ENCODE measurements at regions not wholly inside any gene's neighbourhood (a gene's known extent, or its start where the extent isn't known, plus 50 kb on each side); places are given as distances from the start of the nearest gene placed in this dataset.

DNA sequence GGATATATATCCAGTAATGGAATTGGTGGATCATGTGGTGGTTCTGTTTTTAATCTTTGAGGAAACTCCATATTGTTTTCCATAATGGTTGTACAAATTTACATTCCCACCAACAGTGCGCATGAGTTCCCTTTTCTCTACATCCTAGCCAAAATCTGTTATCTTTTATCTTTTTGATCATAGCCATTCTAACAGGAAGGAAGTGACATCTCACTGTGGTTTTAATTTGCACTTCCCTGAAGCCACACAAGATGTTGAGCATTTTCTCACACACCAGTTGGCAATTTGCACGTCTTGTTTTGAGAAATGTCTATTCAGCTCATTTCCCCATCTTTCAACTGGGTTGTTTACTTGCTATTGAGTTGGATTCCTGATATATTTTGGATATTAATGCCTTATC lies 194.9 kb downstream of the CBLL2 start:
- TF ChIP-seq POLR2AphosphoS5 (IDR thresholded peaks at IDR 0.05; ENCODE audit: insufficient read depth, low read depth, low read length) = no peak
- TF ChIP-seq, protein P1, sequence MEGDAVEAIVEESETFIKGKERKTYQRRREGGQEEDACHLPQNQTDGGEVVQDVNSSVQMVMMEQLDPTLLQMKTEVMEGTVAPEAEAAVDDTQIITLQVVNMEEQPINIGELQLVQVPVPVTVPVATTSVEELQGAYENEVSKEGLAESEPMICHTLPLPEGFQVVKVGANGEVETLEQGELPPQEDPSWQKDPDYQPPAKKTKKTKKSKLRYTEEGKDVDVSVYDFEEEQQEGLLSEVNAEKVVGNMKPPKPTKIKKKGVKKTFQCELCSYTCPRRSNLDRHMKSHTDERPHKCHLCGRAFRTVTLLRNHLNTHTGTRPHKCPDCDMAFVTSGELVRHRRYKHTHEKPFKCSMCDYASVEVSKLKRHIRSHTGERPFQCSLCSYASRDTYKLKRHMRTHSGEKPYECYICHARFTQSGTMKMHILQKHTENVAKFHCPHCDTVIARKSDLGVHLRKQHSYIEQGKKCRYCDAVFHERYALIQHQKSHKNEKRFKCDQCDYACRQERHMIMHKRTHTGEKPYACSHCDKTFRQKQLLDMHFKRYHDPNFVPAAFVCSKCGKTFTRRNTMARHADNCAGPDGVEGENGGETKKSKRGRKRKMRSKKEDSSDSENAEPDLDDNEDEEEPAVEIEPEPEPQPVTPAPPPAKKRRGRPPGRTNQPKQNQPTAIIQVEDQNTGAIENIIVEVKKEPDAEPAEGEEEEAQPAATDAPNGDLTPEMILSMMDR (IDR thresholded peaks at IDR 0.05; ENCODE audit: extremely low read depth in 1 of 2, insufficient read depth in 1 of 2, low read depth in 1 of 2, low read length in 2 of 2) = no peak
- no peak for TF ChIP-seq POLR2A (IDR thresholded peaks at IDR 0.05; ENCODE audit: low read depth, low read length)
